Transverse colon (tissue), 4 donors: ENCODE measurements at regions not wholly inside any gene's neighbourhood (a gene's known extent, or its start where the extent isn't known, plus 50 kb on each side); places are given as distances from the start of the nearest gene placed in this dataset.

ENCODE experiments used
- POLR2A ChIP-seq: fragments of 450-650 bp; IDR thresholded peaks from one replicate; pipeline ENCODE4 v1.6.1; 2016; ENCODE audit warnings: antibody characterized with exemption, mild to moderate bottlenecking, moderate library complexity
- POLR2AphosphoS5 ChIP-seq, 3 donors: sonication (generic); formaldehyde crosslinking; IDR thresholded peaks; one replicate each; pipeline ENCODE4 v1.6.1; 2016; ENCODE audit warnings: antibody characterized with exemption in 3 of 3
- TF ChIP-seq, protein P1 (sequence below), 5 experiments: fragments of 200-600 bp in 3 of 5; fragments of 450-650 bp in 2 of 5; sonication (generic) in 3 of 5; IDR thresholded peaks; 1 replicate in 2 of 5; 2 replicates in 3 of 5; pipeline ENCODE4 v1.5.1; 2016 to 2017; ENCODE audit warnings: antibody characterized with exemption in 5 of 5, inconsistent platforms in 3 of 5, mild to moderate bottlenecking in 2 of 5, moderate library complexity in 1 of 5

GRCh38 chr1:105442901-105443300, 1613.6 kb upstream of the PRMT6 start:
- TF ChIP-seq POLR2A (no peak), POLR2AphosphoS5 (IDR thresholded peaks at IDR 0.05) (no peak)
- TF ChIP-seq, protein P1, sequence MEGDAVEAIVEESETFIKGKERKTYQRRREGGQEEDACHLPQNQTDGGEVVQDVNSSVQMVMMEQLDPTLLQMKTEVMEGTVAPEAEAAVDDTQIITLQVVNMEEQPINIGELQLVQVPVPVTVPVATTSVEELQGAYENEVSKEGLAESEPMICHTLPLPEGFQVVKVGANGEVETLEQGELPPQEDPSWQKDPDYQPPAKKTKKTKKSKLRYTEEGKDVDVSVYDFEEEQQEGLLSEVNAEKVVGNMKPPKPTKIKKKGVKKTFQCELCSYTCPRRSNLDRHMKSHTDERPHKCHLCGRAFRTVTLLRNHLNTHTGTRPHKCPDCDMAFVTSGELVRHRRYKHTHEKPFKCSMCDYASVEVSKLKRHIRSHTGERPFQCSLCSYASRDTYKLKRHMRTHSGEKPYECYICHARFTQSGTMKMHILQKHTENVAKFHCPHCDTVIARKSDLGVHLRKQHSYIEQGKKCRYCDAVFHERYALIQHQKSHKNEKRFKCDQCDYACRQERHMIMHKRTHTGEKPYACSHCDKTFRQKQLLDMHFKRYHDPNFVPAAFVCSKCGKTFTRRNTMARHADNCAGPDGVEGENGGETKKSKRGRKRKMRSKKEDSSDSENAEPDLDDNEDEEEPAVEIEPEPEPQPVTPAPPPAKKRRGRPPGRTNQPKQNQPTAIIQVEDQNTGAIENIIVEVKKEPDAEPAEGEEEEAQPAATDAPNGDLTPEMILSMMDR (IDR thresholded peaks at IDR 0.05): no peak
